ENCODE measurements at regions not wholly inside any gene's neighbourhood (a gene's known extent, or its start where the extent isn't known, plus 50 kb on each side); places are given as distances from the start of the nearest gene placed in this dataset.

GRCh38 chr2:239768907-239769553, 256.1 kb downstream of the NDUFA10 start:
- TF ChIP-seq CTCF (IDR thresholded peaks at IDR 0.05) = no peak
- no peak for TF ChIP-seq POLR2AphosphoS5 (IDR thresholded peaks at IDR 0.05)
